Caco-2 (cell line): ENCODE measurements at regions not wholly inside any gene's neighbourhood (a gene's known extent, or its start where the extent isn't known, plus 50 kb on each side); places are given as distances from the start of the nearest gene placed in this dataset.

Experiments used
- BruUV-seq: library from RNA; stranded (reverse); fragments of 400-500 nt; replicated peaks from 2 replicates; lab custom pipeline; 2021; lab: Mats Ljungman, UMichigan
- CTCF ChIA-PET: fragments of 300-600 bp; sonication (Branson Sonifier 250); formaldehyde crosslinking; loops from one replicate; lab custom pipeline; 2022; ENCODE audit warnings: antibody characterized with exemption; lab: Charles Lee
- POLR2A ChIA-PET: fragments of 300-600 bp; sonication (Branson Sonifier 250); formaldehyde crosslinking; loops from one replicate; lab custom pipeline; 2022; ENCODE audit warnings: antibody characterized with exemption; lab: Charles Lee
- DNase-seq, 2 experiments: peaks; one replicate each; pipeline versions ENCODE4 v3.0.0 to v3.0.0-alpha.2; 2020 to 2022
- H3K27me3 ChIP-seq: replicated peaks from 2 replicates; pipeline ENCODE4 v1.6.0; 2011; ENCODE audit warnings: low read length; ENCODE audit not compliant: control insufficient read depth, insufficient read depth
- H3K36me3 ChIP-seq: 2 replicates; pipeline ENCODE4 v1.5.1; 2011; ENCODE audit warnings: low read length; ENCODE audit not compliant: control insufficient read depth, insufficient read depth
- H3K4me1 ChIP-seq: fragments of 250-450 bp; sonication (Bioruptor Pico); 2 replicates; pipeline ENCODE4 v1.5.1; 2020; ENCODE audit warnings: mild to moderate bottlenecking
- H3K4me3 ChIP-seq: 2 replicates; pipeline ENCODE4 v1.5.1; 2011; ENCODE audit warnings: low read depth, mild to moderate bottlenecking, control low read depth, low read length
- H3K9me3 ChIP-seq: fragments of 250-450 bp; sonication (Bioruptor Pico); 2 replicates; pipeline ENCODE4 v1.5.1; 2020; ENCODE audit warnings: mild to moderate bottlenecking, moderate library complexity
- H3K27ac Mint-ChIP-seq: one replicate; pipeline ENCODE4 v1.8.0; 2022; ENCODE audit warnings: mixed read lengths; ENCODE audit not compliant: unreplicated experiment
- H3K27me3 Mint-ChIP-seq: one replicate; pipeline ENCODE4 v1.8.0; 2022; ENCODE audit warnings: mixed read lengths; ENCODE audit not compliant: insufficient read depth, unreplicated experiment
- H3K36me3 Mint-ChIP-seq: one replicate; pipeline ENCODE4 v1.8.0; 2022; ENCODE audit warnings: mild to moderate bottlenecking, mixed read lengths; ENCODE audit not compliant: insufficient read depth, unreplicated experiment
- H3K4me1 Mint-ChIP-seq: one replicate; pipeline ENCODE4 v1.8.0; 2022; ENCODE audit warnings: low read depth, mixed read lengths; ENCODE audit not compliant: unreplicated experiment
- H3K4me3 Mint-ChIP-seq: one replicate; pipeline ENCODE4 v1.8.0; 2022; ENCODE audit warnings: mild to moderate bottlenecking, moderate library complexity, mixed read lengths; ENCODE audit not compliant: unreplicated experiment
- H3K9me3 Mint-ChIP-seq: one replicate; pipeline ENCODE4 v1.8.0; 2022; ENCODE audit warnings: mixed read lengths; ENCODE audit not compliant: unreplicated experiment
- CTCF ChIP-seq, 2 experiments: fragments of 200-600 bp in 1 of 2; IDR thresholded peaks; 1 replicate in 1 of 2; 2 replicates in 1 of 2; pipeline versions ENCODE4 v1.5.1 to v1.8.0; 2011 to 2022; ENCODE audit warnings: antibody characterized with exemption in 1 of 2, control low read depth in 1 of 2, inconsistent platforms in 1 of 2, low read depth in 1 of 2, low read length in 1 of 2, mild to moderate bottlenecking in 1 of 2, moderate library complexity in 1 of 2; ENCODE audit not compliant: insufficient read depth in 1 of 2, severe bottlenecking in 1 of 2, unreplicated experiment in 1 of 2
- intact Hi-C: fragments of 100-400 bp; cut with micrococcal nuclease; formaldehyde crosslinking; loops from one replicate; pipeline ENCODE4 v1.10.0; 2022; ENCODE audit not compliant: unreplicated experiment

GRCh38 chr2:12284037-12284436, 432.7 kb upstream of the TRIB2 start:
- no peak overlapping the region for H3K27ac Mint-ChIP-seq
- Histone ChIP-seq H3K4me3 (no peak overlapping the region), H3K36me3 (no peaks in the 10 kb centered on the region), H3K4me1 (no peaks in the 10 kb centered on the region), H3K9me3 (no peaks in the 10 kb centered on the region), H3K27me3 (no peaks in the 10 kb centered on the region; the same call in 1 of the 2 replicates)
- POLR2A ChIA-PET, result no interaction called here
- peaks cover 6% of the 10 kb centered on the region for H3K27me3 Mint-ChIP-seq
- H3K4me3 Mint-ChIP-seq, result no peak overlapping the region
- intact Hi-C loops, result no loop called here
- no peaks in the 10 kb centered on the region for H3K4me1 Mint-ChIP-seq
- BruUV-seq, result no TSS peak
- no peak for DNase-seq
- CTCF ChIA-PET, result no interaction called here
- TF ChIP-seq CTCF (IDR thresholded peaks at IDR 0.05; ENCODE audit: insufficient read depth in 1 of 2, low read depth in 1 of 2, low read length in 1 of 2, severe bottlenecking in 1 of 2, unreplicated experiment in 1 of 2), result no peak
- no peaks in the 10 kb centered on the region for H3K36me3 Mint-ChIP-seq
- no peaks in the 10 kb centered on the region for H3K9me3 Mint-ChIP-seq

DNA sequence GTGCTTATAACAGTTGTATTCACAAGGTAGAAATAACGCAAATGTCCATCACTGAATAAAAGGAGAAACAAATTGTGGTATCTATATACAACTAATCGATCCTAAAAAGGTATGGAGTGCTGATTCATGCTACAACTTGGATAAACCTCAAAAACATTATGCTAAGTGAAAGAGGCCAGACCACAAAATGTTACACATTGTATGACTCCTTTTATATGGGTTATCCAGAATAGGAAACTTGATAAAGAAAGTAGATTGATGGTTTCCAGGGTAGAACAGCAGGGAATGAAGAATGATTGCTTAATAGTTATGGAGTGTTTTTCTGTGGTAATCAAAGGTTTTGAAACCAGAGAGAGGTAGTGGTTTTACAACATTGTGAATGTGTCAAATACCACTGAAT, 432.2 kb upstream of the TRIB2 start:
- no peaks in the 10 kb centered on the region for H3K4me1 ChIP-seq
- no peaks in the 10 kb centered on the region for H3K9me3 ChIP-seq
- no peaks in the 10 kb centered on the region for H3K4me1 Mint-ChIP-seq
- no peaks in the 10 kb centered on the region for H3K9me3 Mint-ChIP-seq
- no peaks in the 10 kb centered on the region for H3K36me3 ChIP-seq
- peaks cover 6% of the 10 kb centered on the region for H3K27me3 Mint-ChIP-seq
- no TSS peak for BruUV-seq
- DNase-seq, result no peak
- H3K27ac Mint-ChIP-seq, result no peak overlapping the region
- CTCF ChIA-PET, result no interaction called here
- no peak for TF ChIP-seq CTCF (IDR thresholded peaks at IDR 0.05; ENCODE audit: insufficient read depth in 1 of 2, low read depth in 1 of 2, low read length in 1 of 2, severe bottlenecking in 1 of 2, unreplicated experiment in 1 of 2)
- H3K36me3 Mint-ChIP-seq, result no peaks in the 10 kb centered on the region
- POLR2A ChIA-PET, result no interaction called here
- no peak overlapping the region for H3K4me3 ChIP-seq
- H3K27me3 ChIP-seq, result no peaks in the 10 kb centered on the region; the same call in 1 of the 2 replicates
- intact Hi-C loops, result no loop called here
- H3K4me3 Mint-ChIP-seq, result no peak overlapping the region

DNA sequence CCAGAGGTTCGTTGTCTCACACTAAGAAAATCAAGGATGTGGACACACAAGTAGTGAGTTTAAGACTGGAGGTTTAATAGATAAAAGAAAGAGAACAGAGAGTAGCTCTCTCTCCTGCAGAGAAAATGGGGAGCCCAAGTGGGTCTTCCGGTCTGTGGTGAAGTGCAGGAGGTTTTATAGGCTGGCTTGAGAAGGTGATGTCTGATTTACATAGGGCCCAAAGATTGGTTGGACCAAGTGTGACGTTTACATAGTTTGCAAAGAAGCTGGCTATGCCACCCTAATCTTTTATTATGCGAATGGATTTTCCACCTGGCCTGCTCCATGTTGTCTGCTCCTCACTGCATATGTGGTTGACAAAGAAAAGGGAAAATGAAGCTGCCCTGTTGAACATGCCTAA, 430.4 kb upstream of the TRIB2 start:
- Histone ChIP-seq H3K4me1 (no peaks in the 10 kb centered on the region), H3K27me3 (no peaks in the 10 kb centered on the region), H3K9me3 (no peaks in the 10 kb centered on the region), H3K36me3 (no peaks in the 10 kb centered on the region), H3K4me3 (no peak overlapping the region)
- no peaks in the 10 kb centered on the region for H3K36me3 Mint-ChIP-seq
- intact Hi-C loops, result no loop called here
- no peak for DNase-seq
- peaks cover 7% of the 10 kb centered on the region for H3K9me3 Mint-ChIP-seq
- BruUV-seq, result no TSS peak
- POLR2A ChIA-PET, result no interaction called here
- TF ChIP-seq CTCF (IDR thresholded peaks at IDR 0.05; ENCODE audit: insufficient read depth in 1 of 2, low read depth in 1 of 2, low read length in 1 of 2, severe bottlenecking in 1 of 2, unreplicated experiment in 1 of 2), result no peak
- no peak overlapping the region for H3K4me3 Mint-ChIP-seq
- no peaks in the 10 kb centered on the region for H3K27me3 Mint-ChIP-seq
- H3K4me1 Mint-ChIP-seq, result no peaks in the 10 kb centered on the region
- CTCF ChIA-PET, result no interaction called here
- no peak overlapping the region for H3K27ac Mint-ChIP-seq
